GM12875 (cell line): ENCODE measurements at regions not wholly inside any gene's neighbourhood (a gene's known extent, or its start where the extent isn't known, plus 50 kb on each side); places are given as distances from the start of the nearest gene placed in this dataset.

ENCODE experiments used
- H3K4me3 ChIP-seq: one replicate; pipeline ENCODE4 v1.5.1; 2011; ENCODE audit warnings: low read depth, low read length, control low read depth
- CTCF ChIP-seq: IDR thresholded peaks from 2 replicates; pipeline ENCODE4 v1.5.1; 2011; ENCODE audit warnings: low read depth, mild to moderate bottlenecking, control low read depth, inconsistent platforms, low read length, moderate library complexity, borderline replicate concordance; ENCODE audit not compliant: insufficient read depth

DNA sequence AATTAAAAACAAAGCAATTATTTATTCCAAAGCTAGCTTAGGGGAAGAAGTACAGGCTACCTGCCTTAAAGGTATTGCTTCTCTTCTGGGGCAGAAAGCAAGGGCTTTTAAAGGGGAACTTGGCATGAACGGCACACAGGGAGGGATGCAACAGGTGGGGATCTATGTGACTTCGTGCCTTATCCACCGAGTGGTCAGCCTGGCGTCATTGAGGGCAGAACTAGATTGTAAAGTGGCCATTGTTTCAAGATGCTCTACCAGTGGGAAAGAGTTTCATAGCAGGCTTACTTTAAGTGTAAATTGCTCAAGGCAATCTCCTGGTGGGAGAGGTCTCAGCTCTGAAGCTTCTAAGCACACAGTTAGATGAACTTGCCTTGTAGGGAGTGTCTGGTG, 360.4 kb downstream of the ATP23 start:
- H3K4me3 ChIP-seq: no peak overlapping the region
- no peak for TF ChIP-seq CTCF

- no peak for TF ChIP-seq CTCF
- no peak overlapping the region for H3K4me3 ChIP-seq
These were observed 361.2 kb downstream of the ATP23 start for GRCh38 chr12:58302487-58303011.

DNA sequence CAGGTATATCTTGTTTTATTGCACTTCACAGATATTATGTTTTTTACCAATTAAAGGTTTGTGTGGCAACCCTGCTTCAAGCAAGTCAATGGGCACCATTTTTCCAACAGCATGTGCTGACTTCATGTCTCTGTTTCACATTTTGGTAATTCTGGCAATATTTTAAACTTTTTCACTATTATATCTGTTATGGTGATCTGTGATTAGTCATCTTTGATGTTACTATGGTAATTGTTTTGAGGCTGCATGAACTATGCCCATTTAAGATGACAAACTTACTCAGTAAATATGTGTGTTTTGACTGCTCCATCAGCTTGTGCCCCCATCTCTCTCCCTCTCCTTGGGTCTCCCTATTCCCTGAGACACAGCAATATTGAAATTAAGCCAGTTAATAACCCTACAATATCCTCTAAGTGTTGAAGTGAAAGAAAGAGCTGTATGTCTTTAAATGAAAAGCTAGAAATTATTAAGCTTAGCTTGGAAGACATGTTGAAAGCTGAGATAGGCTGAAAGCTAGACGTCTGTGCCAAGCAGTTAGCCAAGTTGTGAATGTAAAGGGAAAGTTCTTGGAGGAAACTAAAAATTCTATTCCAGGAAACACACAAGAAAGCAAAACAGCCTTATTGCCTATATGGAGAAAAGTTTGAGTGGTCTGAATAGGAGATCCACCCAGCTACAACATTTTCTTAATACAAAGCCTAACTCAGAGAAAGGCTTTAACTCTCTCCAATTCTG, 365.1 kb downstream of the ATP23 start:
- H3K4me3 ChIP-seq: no peak overlapping the region
- no peak for TF ChIP-seq CTCF

DNA sequence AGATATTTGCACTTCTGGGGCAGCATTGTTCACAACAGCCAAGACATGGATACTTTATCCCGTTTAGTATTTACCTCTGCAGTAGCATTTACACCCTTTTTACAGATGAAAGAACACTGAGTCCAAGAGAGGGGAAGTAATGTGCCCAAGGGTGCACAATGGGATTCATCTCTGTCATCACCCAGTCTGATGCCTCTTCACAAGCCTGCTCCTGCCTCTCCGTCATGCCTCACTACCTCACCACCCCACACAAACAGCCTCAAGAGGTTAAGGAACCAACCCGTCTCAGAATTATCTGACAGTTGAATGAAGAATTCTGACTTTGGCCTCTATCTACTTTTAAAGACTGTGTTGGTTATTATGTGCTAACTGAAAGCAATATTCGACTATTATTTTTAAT, 368.4 kb downstream of the ATP23 start:
- H3K4me3 ChIP-seq: no peak overlapping the region
- no peak for TF ChIP-seq CTCF

DNA sequence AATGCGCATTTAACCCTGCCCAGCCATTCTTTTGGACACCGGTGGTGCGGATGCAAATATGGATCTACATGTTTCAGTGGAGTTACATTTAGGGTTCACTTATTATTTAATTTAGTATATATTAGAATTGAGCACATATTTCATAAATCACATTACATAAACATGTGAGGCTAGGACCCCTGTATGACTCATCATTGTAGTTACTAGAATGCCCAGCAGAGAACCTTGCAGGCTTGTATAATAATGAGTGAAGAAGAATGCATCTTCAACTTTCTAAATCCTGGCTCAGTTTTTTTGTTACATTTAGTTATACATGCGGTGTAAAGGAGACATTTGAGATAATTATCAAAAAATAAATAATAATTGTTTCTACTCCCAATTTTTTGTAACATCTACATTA, 369.0 kb downstream of the ATP23 start:
- TF ChIP-seq CTCF: no peak

GRCh38 chr12:58310809-58311622, 369.6 kb downstream of the ATP23 start:
- no peak overlapping the region for H3K4me3 ChIP-seq
- no peak for TF ChIP-seq CTCF

More for the DNA sequence above, 369.0 kb downstream of the ATP23 start:
- no peak overlapping the region for H3K4me3 ChIP-seq
